Upper lobe of left lung (tissue), 4 donors: ENCODE measurements at regions not wholly inside any gene's neighbourhood (a gene's known extent, or its start where the extent isn't known, plus 50 kb on each side); places are given as distances from the start of the nearest gene placed in this dataset.

Source experiments
- CTCF ChIP-seq, 6 experiments: fragments of 450-650 bp in 4 of 6; fragments of 200-600 bp in 2 of 6; sonication (generic) in 2 of 6; IDR thresholded peaks; one replicate each; pipeline ENCODE4 v1.5.1; 2016 to 2019; ENCODE audit warnings: antibody characterized with exemption in 6 of 6
- POLR2A ChIP-seq, 4 donors: fragments of 450-650 bp; IDR thresholded peaks; one replicate each; pipeline ENCODE4 v1.5.1; 2016 to 2017; ENCODE audit warnings: antibody characterized with exemption in 4 of 4, mild to moderate bottlenecking in 2 of 4
- POLR2AphosphoS5 ChIP-seq, 2 donors: sonication (generic); formaldehyde crosslinking; IDR thresholded peaks; one replicate each; pipeline ENCODE4 v1.5.1; 2017; ENCODE audit warnings: antibody characterized with exemption in 2 of 2

- no peak for TF ChIP-seq CTCF (IDR thresholded peaks at IDR 0.05)
- TF ChIP-seq POLR2A (IDR thresholded peaks at IDR 0.05), result no peak
- TF ChIP-seq POLR2AphosphoS5 (IDR thresholded peaks at IDR 0.05), result no peak
Measured at GRCh38 chrX:39891781-39892180, 206.0 kb downstream of the BCOR start.
